H1 (cell line): ENCODE measurements at regions not wholly inside any gene's neighbourhood (a gene's known extent, or its start where the extent isn't known, plus 50 kb on each side); places are given as distances from the start of the nearest gene placed in this dataset.

Source experiments
- BACH1 ChIP-seq: IDR thresholded peaks from 2 replicates; pipeline ENCODE4 v1.6.1; 2012; ENCODE audit warnings: low read length, improper control_type of control experiment
- EZH2 ChIP-seq: fragments of 200-600 bp; sonication (generic); IDR thresholded peaks from 2 replicates; pipeline ENCODE4 v1.7.1; 2012; ENCODE audit warnings: low read depth, mild to moderate bottlenecking, moderate library complexity, low read length, inconsistent platforms; ENCODE audit not compliant: severe bottlenecking
- SIX5 ChIP-seq: IDR thresholded peaks from 2 replicates; pipeline ENCODE4 v1.6.1; 2011; ENCODE audit warnings: mild to moderate bottlenecking, low read depth, low read length
- TAF7 ChIP-seq: optimal IDR thresholded peaks from 2 replicates; pipeline ENCODE3; 2011; ENCODE audit warnings: low read depth, mild to moderate bottlenecking, inconsistent platforms, low read length, moderate library complexity, borderline replicate concordance
- TCF12 ChIP-seq: IDR thresholded peaks from 2 replicates; pipeline ENCODE4 v1.6.1; 2011; ENCODE audit warnings: low read depth, mild to moderate bottlenecking, low read length
- YY1 ChIP-seq: IDR thresholded peaks from 2 replicates; pipeline ENCODE4 v1.6.1; 2011; ENCODE audit warnings: low read depth, mild to moderate bottlenecking, low read length
- TF ChIP-seq, protein P1 (sequence below): IDR thresholded peaks from 2 replicates; pipeline ENCODE4 v1.6.1; 2012; ENCODE audit warnings: low read length, inconsistent platforms

DNA sequence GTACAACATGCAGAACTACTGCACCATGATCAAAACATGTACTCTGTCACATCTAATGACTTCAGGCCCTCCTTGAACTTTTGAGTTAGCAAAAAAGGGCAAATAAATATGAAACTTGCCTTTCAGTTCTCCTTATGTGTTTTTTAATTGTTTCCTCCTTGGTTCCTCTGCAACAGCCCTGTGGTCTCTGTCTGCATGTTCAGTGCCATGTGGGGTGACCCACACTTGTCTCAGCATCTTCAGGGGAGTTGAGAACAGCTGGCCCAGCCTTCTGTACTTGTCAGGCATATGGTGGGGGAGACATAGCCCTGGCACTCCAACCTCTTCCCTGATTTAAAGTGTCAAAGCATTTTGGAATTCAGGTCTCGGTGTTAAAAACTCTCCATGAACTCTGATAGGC, 188.0 kb upstream of the PGRMC2 start (continued):
- TF ChIP-seq, protein P1, sequence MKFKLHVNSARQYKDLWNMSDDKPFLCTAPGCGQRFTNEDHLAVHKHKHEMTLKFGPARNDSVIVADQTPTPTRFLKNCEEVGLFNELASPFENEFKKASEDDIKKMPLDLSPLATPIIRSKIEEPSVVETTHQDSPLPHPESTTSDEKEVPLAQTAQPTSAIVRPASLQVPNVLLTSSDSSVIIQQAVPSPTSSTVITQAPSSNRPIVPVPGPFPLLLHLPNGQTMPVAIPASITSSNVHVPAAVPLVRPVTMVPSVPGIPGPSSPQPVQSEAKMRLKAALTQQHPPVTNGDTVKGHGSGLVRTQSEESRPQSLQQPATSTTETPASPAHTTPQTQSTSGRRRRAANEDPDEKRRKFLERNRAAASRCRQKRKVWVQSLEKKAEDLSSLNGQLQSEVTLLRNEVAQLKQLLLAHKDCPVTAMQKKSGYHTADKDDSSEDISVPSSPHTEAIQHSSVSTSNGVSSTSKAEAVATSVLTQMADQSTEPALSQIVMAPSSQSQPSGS = no peak
- TF ChIP-seq TAF7 (no peak), EZH2 (no peak), TCF12 (no peak), SIX5 (no peak), BACH1 (no peak), YY1 (no peak)
